Lower leg skin (tissue), 4 donors: ENCODE measurements at regions not wholly inside any gene's neighbourhood (a gene's known extent, or its start where the extent isn't known, plus 50 kb on each side); places are given as distances from the start of the nearest gene placed in this dataset.

Experiments
- DNase-seq, 2 donors: peaks; one replicate each; pipeline ENCODE4 v3.0.0-alpha.2; 2019; ENCODE audit warnings: low spot score in 2 of 2
- H3K4me3 ChIP-seq: fragments of 200-600 bp; sonication (generic); 2 replicates; pipeline ENCODE4 v1.5.1; 2017; ENCODE audit warnings: mild to moderate bottlenecking, low read depth; ENCODE audit not compliant: poor library complexity, severe bottlenecking
- CTCF ChIP-seq, 3 donors: fragments of 450-650 bp; IDR thresholded peaks; one replicate each; pipeline ENCODE4 v1.5.1; 2016; ENCODE audit warnings: antibody characterized with exemption in 3 of 3, mild to moderate bottlenecking in 3 of 3, moderate library complexity in 2 of 3
- POLR2A ChIP-seq, 2 donors: fragments of 450-650 bp; IDR thresholded peaks; one replicate each; pipeline ENCODE4 v1.6.1; 2016 to 2017; ENCODE audit warnings: antibody characterized with exemption in 2 of 2, mild to moderate bottlenecking in 1 of 2, moderate library complexity in 1 of 2
- WGBS, 2 donors: methylation state at CpG; one replicate each; pipeline ENCODE4 v1.1.5; 2018; 5-methylcytosine and 5-hydroxymethylcytosine counted together
- intact Hi-C: fragments of 100-400 bp; cut with DNase I; formaldehyde crosslinking; loops from one replicate; pipeline ENCODE4 v1.15.0; 2023; ENCODE audit warnings: low total_unique reads

DNA sequence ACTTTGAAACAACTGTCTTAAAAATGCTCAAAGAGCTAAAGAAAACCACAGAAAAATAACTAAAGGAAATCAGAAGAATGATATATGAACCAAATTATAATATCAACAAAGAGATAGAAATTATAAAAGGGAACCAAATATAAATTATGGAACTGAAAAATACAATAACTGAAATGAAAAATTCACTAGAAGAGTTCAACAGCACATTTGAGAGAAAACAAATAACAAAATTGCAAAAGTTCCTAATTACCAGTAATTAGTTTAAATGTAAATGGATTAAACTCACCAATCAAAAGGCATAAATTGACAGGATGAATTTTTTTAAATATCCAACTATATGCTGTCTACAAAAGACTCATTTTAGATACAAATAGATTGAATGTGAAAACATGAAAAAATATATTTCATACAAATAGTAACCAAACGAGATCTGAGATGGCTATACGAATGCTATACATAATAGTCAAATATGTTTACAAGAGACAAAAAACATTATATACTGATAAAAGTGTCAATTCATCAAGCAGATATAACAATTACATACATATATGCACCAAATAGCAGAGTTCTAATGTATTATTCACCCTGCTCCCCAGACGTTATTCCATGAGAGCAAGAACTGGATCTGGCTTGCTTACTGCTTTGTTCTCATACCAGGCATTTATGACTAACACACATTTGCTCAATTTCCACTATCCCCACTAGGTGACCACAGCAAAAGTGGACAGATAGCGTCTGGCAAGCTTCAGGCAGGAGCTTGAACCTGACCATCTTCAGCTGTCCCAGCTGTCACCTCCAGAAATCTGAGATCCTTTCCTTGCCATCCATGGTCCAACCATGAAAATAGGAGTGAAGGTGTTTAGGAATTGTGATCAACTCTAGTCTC lies 72.4 kb upstream of the SIRPA start:
- no peak for DNase-seq
- intact Hi-C loops: no loop called here
- TF ChIP-seq POLR2A (IDR thresholded peaks at IDR 0.05): no peak
- no peak for TF ChIP-seq CTCF (IDR thresholded peaks at IDR 0.05)
- no peak overlapping the region for H3K4me3 ChIP-seq
- 87 to 94% methylated on average over 4 of the region's 4 CpGs for WGBS, 2 donors

- intact Hi-C loops: no loop called here
- no peak overlapping the region for H3K4me3 ChIP-seq
- WGBS, 2 donors: 79 to 80% methylated on average over 8 of the region's 8 CpGs
- peak in 1 of 2 donors; percentile 77 for DNase-seq
- TF ChIP-seq POLR2A (IDR thresholded peaks at IDR 0.05) (no peak), CTCF (IDR thresholded peaks at IDR 0.05) (no peak)
Measured at GRCh38 chr20:1820138-1821079, 74.8 kb upstream of the SIRPA start.

- whole genome bisulfite sequencing, 2 donors: 82 to 83% methylated on average over 14 of the region's 14 CpGs
Measured at GRCh38 chr20:1819311-1820137, 75.7 kb upstream of the SIRPA start.

GRCh38 chr20:1818895-1819294 lies 76.3 kb upstream of the SIRPA start:
- WGBS, 2 donors: 72 to 80% methylated on average over 6 of the region's 6 CpGs
- intact Hi-C loops: loop anchor here (1.0 kb wide), 1 partner anchor 43 kb away; no protein-coding TSS in a partner anchor
- DNase-seq: peak in 1 of 2 donors; percentile 48
- TF ChIP-seq CTCF (IDR thresholded peaks at IDR 0.05): peak in 1 of 3 donors; percentile 4
- TF ChIP-seq POLR2A (IDR thresholded peaks at IDR 0.05): no peak
- H3K4me3 ChIP-seq: no peak overlapping the region

More at GRCh38 chr20:1819311-1820137, 75.7 kb upstream of the SIRPA start:
- intact Hi-C loops: no loop called here
- TF ChIP-seq POLR2A (IDR thresholded peaks at IDR 0.05) (no peak), CTCF (IDR thresholded peaks at IDR 0.05) (no peak)
- no peak overlapping the region for H3K4me3 ChIP-seq
- DNase-seq: peak in 1 of 2 donors; percentile 78

GRCh38 chr20:1818247-1818840 lies 76.9 kb upstream of the SIRPA start:
- WGBS, 2 donors: 61 to 77% methylated on average over 1 of the region's 1 CpG
- TF ChIP-seq CTCF (IDR thresholded peaks at IDR 0.05) (no peak), POLR2A (IDR thresholded peaks at IDR 0.05) (no peak)
- intact Hi-C loops: loop anchor here (1.0 kb wide), 1 partner anchor 44 kb away; no protein-coding TSS in a partner anchor
- peak in 1 of 2 donors; percentile 17 for DNase-seq
- H3K4me3 ChIP-seq: no peak overlapping the region
